ENCODE measurements at regions not wholly inside any gene's neighbourhood (a gene's known extent, or its start where the extent isn't known, plus 50 kb on each side); places are given as distances from the start of the nearest gene placed in this dataset.
"Not testable (repeated sequence)": the region's sequence is repeated elsewhere in the genome, so short reads cannot be mapped to it uniquely, and the experiment has no call there.

GRCh38 chrX:143935601-143936000 lies 51.7 kb downstream of the UBE2NL start:
- intact Hi-C loops (cut with DNase I) = no loop called here
- DNase-seq (ENCODE audit: low spot score) (no peak), ATAC-seq (no peak)

GRCh38 chrX:143940119-143940518 lies 56.2 kb downstream of the UBE2NL start:
- intact Hi-C loops (cut with DNase I) = no loop called here
- no peak for DNase-seq (ENCODE audit: low spot score)
- no peak for ATAC-seq

GRCh38 chrX:143945171-143945570 lies 61.3 kb downstream of the UBE2NL start:
- DNase-seq (ENCODE audit: low spot score) (no peak), ATAC-seq (no peak)
- intact Hi-C loops (cut with DNase I) = no loop called here

GRCh38 chrX:143964549-143964948 lies 80.7 kb downstream of the UBE2NL start:
- DNase-seq (ENCODE audit: low spot score) = no peak
- intact Hi-C loops (cut with DNase I) = no loop called here
- ATAC-seq = no peak

GRCh38 chrX:143988356-143988755 lies 104.5 kb downstream of the UBE2NL start:
- ATAC-seq = no peak
- DNase-seq (ENCODE audit: low spot score) = no peak
- intact Hi-C loops (cut with DNase I) = no loop called here

- intact Hi-C loops (cut with DNase I) = no loop called here
- no peak for DNase-seq (ENCODE audit: low spot score)
- ATAC-seq = no peak
These were observed 110.3 kb downstream of the UBE2NL start for GRCh38 chrX:143994206-143994605.

- intact Hi-C loops (cut with DNase I) = no loop called here
- DNase-seq (ENCODE audit: low spot score) (no peak), ATAC-seq (no peak)
These were observed 114.4 kb downstream of the UBE2NL start for GRCh38 chrX:143998261-143998660.

GRCh38 chrX:144006811-144007210 lies 122.9 kb downstream of the UBE2NL start:
- ATAC-seq = no peak
- DNase-seq (ENCODE audit: low spot score) = no peak
- intact Hi-C loops (cut with DNase I) = no loop called here

GRCh38 chrX:144040793-144041192 lies 156.9 kb downstream of the UBE2NL start:
- ATAC-seq (no peak), DNase-seq (ENCODE audit: low spot score) (no peak)
- intact Hi-C loops (cut with DNase I) = no loop called here

GRCh38 chrX:144042271-144042670 lies 158.4 kb downstream of the UBE2NL start:
- intact Hi-C loops (cut with DNase I) = no loop called here
- no peak for DNase-seq (ENCODE audit: low spot score)
- no peak for ATAC-seq

- intact Hi-C loops (cut with DNase I) = no loop called here
- DNase-seq (ENCODE audit: low spot score) (no peak), ATAC-seq (no peak)
These were observed 191.6 kb downstream of the UBE2NL start for GRCh38 chrX:144075432-144075831.

GRCh38 chrX:144082237-144082636 lies 198.4 kb downstream of the UBE2NL start:
- ATAC-seq; intact Hi-C loops (cut with DNase I); DNase-seq (ENCODE audit: low spot score): not testable (repeated sequence)

GRCh38 chrX:144089674-144090073 lies 205.8 kb downstream of the UBE2NL start:
- intact Hi-C loops (cut with DNase I); ATAC-seq; DNase-seq (ENCODE audit: low spot score): not testable (repeated sequence)

GRCh38 chrX:144092116-144092515 lies 208.2 kb downstream of the UBE2NL start:
- DNase-seq (ENCODE audit: low spot score); intact Hi-C loops (cut with DNase I); ATAC-seq: not testable (repeated sequence)

GRCh38 chrX:144119490-144119889 lies 235.6 kb downstream of the UBE2NL start:
- intact Hi-C loops (cut with DNase I) = not testable (repeated sequence)

GRCh38 chrX:144121566-144121965 lies 237.7 kb downstream of the UBE2NL start:
- ATAC-seq; intact Hi-C loops (cut with DNase I); DNase-seq (ENCODE audit: low spot score): not testable (repeated sequence)

More at GRCh38 chrX:144119490-144119889, 235.6 kb downstream of the UBE2NL start:
- DNase-seq (ENCODE audit: low spot score); ATAC-seq: not testable (repeated sequence)

GRCh38 chrX:144127570-144128169 lies 243.8 kb downstream of the UBE2NL start:
- intact Hi-C loops (cut with DNase I); ATAC-seq; DNase-seq (ENCODE audit: low spot score): not testable (repeated sequence)

GRCh38 chrX:144129511-144129910 lies 245.6 kb downstream of the UBE2NL start:
- ATAC-seq; intact Hi-C loops (cut with DNase I); DNase-seq (ENCODE audit: low spot score): not testable (repeated sequence)

GRCh38 chrX:144130507-144130906 lies 246.6 kb downstream of the UBE2NL start:
- DNase-seq (ENCODE audit: low spot score); ATAC-seq; intact Hi-C loops (cut with DNase I): not testable (repeated sequence)

- intact Hi-C loops (cut with DNase I); ATAC-seq; DNase-seq (ENCODE audit: low spot score): not testable (repeated sequence)
These were observed 247.2 kb downstream of the UBE2NL start for GRCh38 chrX:144131080-144131479.

All from sciatic nerve (tissue), 2 donors.